IPS-15b (cell line): ENCODE measurements at regions not wholly inside any gene's neighbourhood (a gene's known extent, or its start where the extent isn't known, plus 50 kb on each side); places are given as distances from the start of the nearest gene placed in this dataset.

ENCODE experiments used
- H3K27me3 ChIP-seq: one replicate; pipeline ENCODE4 v1.6.1; 2013; ENCODE audit warnings: low read length; ENCODE audit not compliant: control insufficient read depth, insufficient read depth
- H3K36me3 ChIP-seq: one replicate; pipeline ENCODE4 v1.6.1; 2013; ENCODE audit warnings: low read length; ENCODE audit not compliant: control insufficient read depth, insufficient read depth
- H3K4me1 ChIP-seq: one replicate; pipeline ENCODE4 v1.6.1; 2013; ENCODE audit warnings: mild to moderate bottlenecking, low read length; ENCODE audit not compliant: control insufficient read depth, insufficient read depth
- H3K4me3 ChIP-seq: one replicate; pipeline ENCODE4 v1.5.1; 2013; ENCODE audit warnings: low read depth, low read length
- H3K9ac ChIP-seq: one replicate; pipeline ENCODE4 v1.6.1; 2013; ENCODE audit warnings: low read depth, mild to moderate bottlenecking, low read length
- H3K9me3 ChIP-seq: one replicate; pipeline ENCODE4 v1.6.1; 2013; ENCODE audit warnings: mild to moderate bottlenecking, low read length; ENCODE audit not compliant: control insufficient read depth, insufficient read depth

DNA sequence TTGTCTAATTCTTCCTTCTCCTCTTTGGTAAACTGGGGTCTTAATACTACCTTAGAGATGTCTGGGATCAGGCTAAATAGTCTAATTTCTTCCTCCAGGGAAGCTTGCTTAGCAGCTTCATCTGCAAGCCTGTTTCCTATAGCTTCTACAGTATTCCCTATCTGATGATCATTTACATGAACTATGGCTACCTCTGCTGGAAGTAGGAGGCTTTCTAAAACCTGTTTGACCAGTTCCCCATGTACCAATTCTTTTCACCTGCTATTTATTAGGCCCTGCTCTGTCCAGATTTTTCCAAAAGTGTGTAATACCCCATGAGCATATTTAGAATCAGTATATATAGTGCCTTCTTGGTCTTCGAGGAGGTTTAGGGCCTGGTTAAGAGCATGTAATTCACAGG lies 619.8 kb downstream of the HINT1 start:
- Histone ChIP-seq H3K27me3 (no peaks in the 10 kb centered on the region), H3K4me1 (no peaks in the 10 kb centered on the region), H3K36me3 (no peaks in the 10 kb centered on the region), H3K9me3 (peaks cover 5% of the 10 kb centered on the region), H3K4me3 (no peak overlapping the region), H3K9ac (no peak overlapping the region)

DNA sequence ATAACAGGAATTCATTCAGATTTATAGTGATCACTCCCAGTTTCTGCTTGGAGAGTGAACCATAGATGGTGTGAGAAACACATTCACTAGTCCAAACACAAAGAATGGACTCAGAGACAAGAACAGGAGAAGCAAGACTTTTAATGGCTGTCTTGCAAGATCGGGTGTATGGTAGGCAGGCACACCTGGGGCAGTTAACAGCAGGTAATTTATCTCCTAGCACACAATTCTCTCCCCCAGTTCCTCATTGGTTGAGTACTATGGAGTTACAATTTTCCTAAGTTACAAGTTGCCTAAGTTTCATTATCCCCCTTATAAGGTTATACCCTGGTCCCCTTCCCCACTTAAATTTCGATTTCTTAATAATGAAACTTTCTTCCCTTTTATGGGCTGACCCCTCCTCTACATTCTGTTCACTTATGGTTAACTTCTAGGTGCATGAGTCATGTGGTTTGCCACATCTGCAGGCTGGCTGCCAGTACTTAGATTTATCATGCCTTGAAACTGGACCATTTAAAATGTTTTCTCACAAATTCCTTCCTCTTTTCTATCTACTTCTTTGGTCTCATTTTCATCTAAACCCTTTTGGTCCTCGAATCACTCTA lies 623.3 kb downstream of the HINT1 start:
- Histone ChIP-seq H3K4me3 (no peak overlapping the region), H3K27me3 (no peaks in the 10 kb centered on the region), H3K9ac (no peak overlapping the region), H3K36me3 (no peaks in the 10 kb centered on the region), H3K9me3 (peaks cover 5% of the 10 kb centered on the region), H3K4me1 (no peaks in the 10 kb centered on the region)

- Histone ChIP-seq H3K4me1 (no peaks in the 10 kb centered on the region), H3K9me3 (no peaks in the 10 kb centered on the region)
Measured at GRCh38 chr5:130536691-130537090, 628.4 kb downstream of the HINT1 start.

DNA sequence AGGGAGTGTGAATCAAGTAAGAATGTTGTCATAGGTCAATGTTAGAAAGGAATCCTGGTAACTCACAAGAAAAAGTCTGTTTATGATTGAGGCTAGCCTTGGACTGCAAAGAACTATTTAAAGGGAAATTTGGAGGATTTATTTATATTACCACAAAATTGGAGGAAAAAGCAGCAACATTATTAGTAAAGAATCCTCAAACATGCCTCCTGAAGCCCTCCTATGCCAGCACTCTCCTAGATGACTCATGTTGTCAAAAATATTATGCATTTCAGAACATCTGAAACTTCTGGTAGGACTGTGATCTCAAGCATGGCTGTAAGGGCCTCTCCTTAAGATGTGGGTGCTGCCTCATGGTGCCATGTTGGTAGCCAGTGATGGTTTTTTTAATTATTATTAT lies 628.5 kb downstream of the CHSY3 start:
- H3K4me3 ChIP-seq, result no peak overlapping the region
- H3K9ac ChIP-seq, result no peak overlapping the region
- H3K9me3 ChIP-seq, result no peaks in the 10 kb centered on the region
- H3K27me3 ChIP-seq, result no peaks in the 10 kb centered on the region
- no peaks in the 10 kb centered on the region for H3K4me1 ChIP-seq
- H3K36me3 ChIP-seq, result no peaks in the 10 kb centered on the region

More at GRCh38 chr5:130536691-130537090, 628.4 kb downstream of the HINT1 start:
- no peak overlapping the region for H3K9ac ChIP-seq
- H3K4me3 ChIP-seq, result no peak overlapping the region
- no peaks in the 10 kb centered on the region for H3K27me3 ChIP-seq
- no peaks in the 10 kb centered on the region for H3K36me3 ChIP-seq

DNA sequence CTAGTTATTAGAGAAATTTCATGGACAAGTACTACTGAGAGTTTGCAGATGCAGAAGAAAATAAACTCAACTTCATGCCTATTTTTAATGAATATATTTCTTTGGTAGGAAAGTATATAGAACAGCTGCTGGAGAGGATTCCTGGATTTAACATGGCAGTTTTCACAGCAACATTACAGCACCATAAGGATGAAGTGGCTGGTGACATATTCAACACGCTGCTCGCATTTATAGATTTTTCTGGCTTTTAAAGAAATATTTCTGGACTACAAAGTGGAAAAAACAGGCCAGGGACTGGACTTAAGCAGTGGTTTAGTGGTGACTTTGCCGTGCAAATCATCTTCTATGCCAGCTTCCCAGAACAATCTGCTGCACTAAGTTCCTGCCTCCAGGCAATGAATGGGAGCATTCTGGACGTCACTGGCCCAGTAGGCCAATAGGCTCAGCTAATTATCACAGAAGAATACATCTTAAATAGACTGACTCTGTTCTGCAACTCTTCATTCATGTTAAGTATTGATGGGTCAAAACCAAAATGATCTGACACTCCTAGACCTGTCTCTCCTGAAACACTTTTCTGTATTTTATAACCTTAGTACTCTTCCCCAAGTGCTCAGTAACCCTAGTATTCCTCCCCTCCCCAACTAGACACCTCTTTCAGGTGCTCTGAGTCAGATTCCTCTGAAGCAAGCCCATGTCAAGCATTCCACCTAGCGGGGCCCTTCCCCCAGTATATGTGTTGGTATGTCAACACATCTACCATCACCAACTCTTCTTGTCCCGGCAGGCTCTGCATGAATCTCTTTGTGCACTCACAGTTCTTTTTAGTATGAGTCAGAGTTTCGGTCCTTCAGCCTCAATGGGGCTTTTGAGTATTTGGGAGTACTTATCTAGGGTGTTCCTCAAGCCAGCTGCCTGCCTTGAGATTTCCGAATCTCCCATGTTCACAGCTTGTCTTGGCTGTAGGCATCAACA lies 625.5 kb downstream of the CHSY3 start:
- Histone ChIP-seq H3K36me3 (no peaks in the 10 kb centered on the region), H3K9me3 (no peaks in the 10 kb centered on the region), H3K4me3 (no peak overlapping the region), H3K4me1 (no peaks in the 10 kb centered on the region), H3K9ac (no peak overlapping the region), H3K27me3 (no peaks in the 10 kb centered on the region)

GRCh38 chr5:130529111-130529510 lies 624.8 kb downstream of the CHSY3 start:
- Histone ChIP-seq H3K4me1 (no peaks in the 10 kb centered on the region), H3K9ac (no peak overlapping the region), H3K36me3 (no peaks in the 10 kb centered on the region), H3K27me3 (no peaks in the 10 kb centered on the region), H3K4me3 (no peak overlapping the region), H3K9me3 (no peaks in the 10 kb centered on the region)

DNA sequence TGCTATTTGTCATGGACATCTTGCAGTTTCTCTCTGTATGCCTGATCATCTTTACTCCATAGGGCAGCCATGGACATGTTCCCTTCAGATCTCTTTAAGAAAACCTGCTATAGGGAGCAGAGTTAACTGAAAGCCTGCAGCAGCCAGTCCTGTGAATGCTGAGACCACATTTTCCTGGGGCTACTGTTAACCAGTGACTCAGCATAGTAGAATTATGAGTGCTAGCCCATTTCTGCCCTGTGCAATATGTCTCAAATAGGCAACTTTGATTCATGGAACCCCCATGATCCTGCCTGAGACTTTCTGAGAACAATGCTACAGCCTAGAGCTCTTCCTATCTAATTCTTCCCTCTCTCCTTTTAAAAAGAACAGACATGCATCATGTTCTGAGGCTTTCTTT lies 624.2 kb downstream of the CHSY3 start:
- Histone ChIP-seq H3K4me1 (no peaks in the 10 kb centered on the region), H3K27me3 (no peaks in the 10 kb centered on the region), H3K9ac (no peak overlapping the region), H3K9me3 (no peaks in the 10 kb centered on the region), H3K36me3 (no peaks in the 10 kb centered on the region), H3K4me3 (no peak overlapping the region)

DNA sequence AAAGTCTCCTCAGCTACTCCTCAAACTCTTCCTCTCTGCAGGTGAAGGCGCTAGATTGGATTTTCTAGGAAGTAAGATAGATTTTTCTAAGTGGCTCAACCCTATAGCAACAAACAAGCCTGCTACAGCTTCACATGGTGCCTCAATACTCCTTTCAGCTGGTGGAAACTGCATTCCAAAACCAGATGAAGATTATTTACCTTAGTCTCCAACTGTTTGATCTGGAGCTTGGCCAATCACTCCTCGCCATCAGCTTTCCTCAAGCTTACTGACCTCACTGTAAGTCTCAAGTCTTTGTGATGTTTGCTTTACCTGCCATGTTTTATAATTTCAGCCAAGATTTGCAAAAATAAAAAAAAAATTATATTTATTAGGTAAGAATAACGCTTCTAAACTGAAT lies 622.4 kb downstream of the CHSY3 start:
- Histone ChIP-seq H3K27me3 (no peaks in the 10 kb centered on the region), H3K36me3 (no peaks in the 10 kb centered on the region), H3K9me3 (no peaks in the 10 kb centered on the region), H3K4me1 (no peaks in the 10 kb centered on the region), H3K4me3 (no peak overlapping the region), H3K9ac (no peak overlapping the region)

DNA sequence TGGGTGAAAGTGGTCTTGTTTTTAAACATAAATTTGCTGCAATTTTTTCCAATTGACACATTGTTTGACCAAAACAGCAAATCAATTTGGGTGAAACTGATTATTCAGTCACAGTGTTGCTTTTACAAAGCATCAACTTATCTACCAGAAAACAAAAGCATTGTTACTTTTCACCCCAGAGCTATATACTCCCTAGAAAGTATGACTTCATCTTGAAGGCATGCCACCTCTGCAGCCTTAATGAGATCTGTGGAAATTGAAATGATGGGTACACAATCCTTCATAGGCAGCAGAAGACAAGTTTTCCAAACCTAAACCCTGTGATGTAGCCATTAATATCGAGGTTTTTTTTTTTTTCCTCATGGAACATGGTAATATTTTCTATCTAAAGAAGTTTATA lies 615.9 kb downstream of the CHSY3 start:
- no peaks in the 10 kb centered on the region for H3K27me3 ChIP-seq
- H3K4me1 ChIP-seq, result no peaks in the 10 kb centered on the region
- no peak overlapping the region for H3K9ac ChIP-seq
- no peak overlapping the region for H3K4me3 ChIP-seq
- no peaks in the 10 kb centered on the region for H3K9me3 ChIP-seq
- H3K36me3 ChIP-seq, result no peaks in the 10 kb centered on the region

GRCh38 chr5:130514984-130515690 lies 610.9 kb downstream of the CHSY3 start:
- H3K27me3 ChIP-seq, result no peaks in the 10 kb centered on the region
- no peaks in the 10 kb centered on the region for H3K9me3 ChIP-seq
- H3K4me3 ChIP-seq, result no peak overlapping the region
- no peaks in the 10 kb centered on the region for H3K4me1 ChIP-seq
- H3K9ac ChIP-seq, result no peak overlapping the region
- no peaks in the 10 kb centered on the region for H3K36me3 ChIP-seq

- Histone ChIP-seq H3K27me3 (no peaks in the 10 kb centered on the region), H3K4me1 (peaks cover 6% of the 10 kb centered on the region), H3K9ac (no peak overlapping the region), H3K9me3 (no peaks in the 10 kb centered on the region), H3K4me3 (no peak overlapping the region), H3K36me3 (no peaks in the 10 kb centered on the region)
Measured at GRCh38 chr5:130502702-130503101, 598.4 kb downstream of the CHSY3 start.
